ENCODE measurements at regions not wholly inside any gene's neighbourhood (a gene's known extent, or its start where the extent isn't known, plus 50 kb on each side); places are given as distances from the start of the nearest gene placed in this dataset.

- TF ChIP-seq, protein P1, sequence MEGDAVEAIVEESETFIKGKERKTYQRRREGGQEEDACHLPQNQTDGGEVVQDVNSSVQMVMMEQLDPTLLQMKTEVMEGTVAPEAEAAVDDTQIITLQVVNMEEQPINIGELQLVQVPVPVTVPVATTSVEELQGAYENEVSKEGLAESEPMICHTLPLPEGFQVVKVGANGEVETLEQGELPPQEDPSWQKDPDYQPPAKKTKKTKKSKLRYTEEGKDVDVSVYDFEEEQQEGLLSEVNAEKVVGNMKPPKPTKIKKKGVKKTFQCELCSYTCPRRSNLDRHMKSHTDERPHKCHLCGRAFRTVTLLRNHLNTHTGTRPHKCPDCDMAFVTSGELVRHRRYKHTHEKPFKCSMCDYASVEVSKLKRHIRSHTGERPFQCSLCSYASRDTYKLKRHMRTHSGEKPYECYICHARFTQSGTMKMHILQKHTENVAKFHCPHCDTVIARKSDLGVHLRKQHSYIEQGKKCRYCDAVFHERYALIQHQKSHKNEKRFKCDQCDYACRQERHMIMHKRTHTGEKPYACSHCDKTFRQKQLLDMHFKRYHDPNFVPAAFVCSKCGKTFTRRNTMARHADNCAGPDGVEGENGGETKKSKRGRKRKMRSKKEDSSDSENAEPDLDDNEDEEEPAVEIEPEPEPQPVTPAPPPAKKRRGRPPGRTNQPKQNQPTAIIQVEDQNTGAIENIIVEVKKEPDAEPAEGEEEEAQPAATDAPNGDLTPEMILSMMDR (conservative IDR thresholded peaks at IDR 0.05; ENCODE audit: low read length) = no peak
- TF ChIP-seq EZH2phosphoT487 (IDR thresholded peaks at IDR 0.05; ENCODE audit: borderline replicate concordance) = no peak
These were observed 327.6 kb downstream of the BRD1 start for GRCh38 chr22:49500076-49500460.
